ENCODE measurements at regions not wholly inside any gene's neighbourhood (a gene's known extent, or its start where the extent isn't known, plus 50 kb on each side); places are given as distances from the start of the nearest gene placed in this dataset.

DNA sequence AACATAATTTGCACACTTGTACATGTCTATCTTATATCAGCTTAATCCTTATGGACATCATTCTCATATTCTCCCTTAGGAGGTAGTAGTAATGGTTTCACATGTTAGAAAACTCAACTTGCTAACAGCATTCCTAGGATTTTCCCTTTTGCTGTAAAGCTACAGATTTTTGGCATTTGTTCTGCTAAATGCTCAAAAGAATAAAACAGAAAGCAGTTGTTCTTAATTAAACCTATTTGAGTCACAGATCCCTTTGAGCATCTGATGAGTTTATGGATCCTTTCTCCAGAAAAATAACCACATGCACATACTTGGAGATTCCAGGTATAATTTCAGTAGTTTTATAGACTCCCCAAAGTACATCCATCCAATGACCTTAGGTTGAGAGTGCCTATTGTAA is 122.9 kb upstream of the BET1 start:
- CTCF ChIA-PET = interaction anchor here (1.0 kb wide), 1 partner anchor 411 kb away, joined by 3 read pairs; no protein-coding TSS in a partner anchor
- DNase-seq (ENCODE audit: low read depth in 1 of 2, low spot score in 1 of 2) (no peak), FAIRE-seq (no peak), ATAC-seq (no peak)
- Histone ChIP-seq H3K4me3 (no peak overlapping the region), H3K4me2 (no peak overlapping the region), H3K4me1 (peaks cover 23% of the 10 kb centered on the region), H3K27ac (peak overlapping the region in 1 of 2 experiments; percentile 45; a peak in 1 of 6 replicates), H3K9me3 (no peaks in the 10 kb centered on the region; the same call in 2 of the 3 replicates)
- TF ChIP-seq RAD21 (conservative IDR thresholded peaks at IDR 0.05 in 1 of 2, IDR thresholded peaks at IDR 0.05 in 1 of 2) (no peak), NFE2L2 (conservative IDR thresholded peaks at IDR 0.05; ENCODE audit: low read length) (no peak), CHD2 (IDR thresholded peaks at IDR 0.05; ENCODE audit: low read length, partially characterized antibody) (no peak), BHLHE40 (IDR thresholded peaks at IDR 0.05; ENCODE audit: low read depth, low read length) (no peak), PHF8 (IDR thresholded peaks at IDR 0.05; ENCODE audit: borderline replicate concordance, low read depth) (no peak), MAFK (IDR thresholded peaks at IDR 0.05; ENCODE audit: partially characterized antibody) (no peak), HOXA7 (CRISPR knock-in tag; IDR thresholded peaks at IDR 0.05) (no peak), RCOR1 (IDR thresholded peaks at IDR 0.05; ENCODE audit: low read depth, low read length) (no peak)
- TF ChIP-seq, protein P1, sequence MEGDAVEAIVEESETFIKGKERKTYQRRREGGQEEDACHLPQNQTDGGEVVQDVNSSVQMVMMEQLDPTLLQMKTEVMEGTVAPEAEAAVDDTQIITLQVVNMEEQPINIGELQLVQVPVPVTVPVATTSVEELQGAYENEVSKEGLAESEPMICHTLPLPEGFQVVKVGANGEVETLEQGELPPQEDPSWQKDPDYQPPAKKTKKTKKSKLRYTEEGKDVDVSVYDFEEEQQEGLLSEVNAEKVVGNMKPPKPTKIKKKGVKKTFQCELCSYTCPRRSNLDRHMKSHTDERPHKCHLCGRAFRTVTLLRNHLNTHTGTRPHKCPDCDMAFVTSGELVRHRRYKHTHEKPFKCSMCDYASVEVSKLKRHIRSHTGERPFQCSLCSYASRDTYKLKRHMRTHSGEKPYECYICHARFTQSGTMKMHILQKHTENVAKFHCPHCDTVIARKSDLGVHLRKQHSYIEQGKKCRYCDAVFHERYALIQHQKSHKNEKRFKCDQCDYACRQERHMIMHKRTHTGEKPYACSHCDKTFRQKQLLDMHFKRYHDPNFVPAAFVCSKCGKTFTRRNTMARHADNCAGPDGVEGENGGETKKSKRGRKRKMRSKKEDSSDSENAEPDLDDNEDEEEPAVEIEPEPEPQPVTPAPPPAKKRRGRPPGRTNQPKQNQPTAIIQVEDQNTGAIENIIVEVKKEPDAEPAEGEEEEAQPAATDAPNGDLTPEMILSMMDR (IDR thresholded peaks at IDR 0.05) = no peak
- TF ChIP-seq, protein P2, sequence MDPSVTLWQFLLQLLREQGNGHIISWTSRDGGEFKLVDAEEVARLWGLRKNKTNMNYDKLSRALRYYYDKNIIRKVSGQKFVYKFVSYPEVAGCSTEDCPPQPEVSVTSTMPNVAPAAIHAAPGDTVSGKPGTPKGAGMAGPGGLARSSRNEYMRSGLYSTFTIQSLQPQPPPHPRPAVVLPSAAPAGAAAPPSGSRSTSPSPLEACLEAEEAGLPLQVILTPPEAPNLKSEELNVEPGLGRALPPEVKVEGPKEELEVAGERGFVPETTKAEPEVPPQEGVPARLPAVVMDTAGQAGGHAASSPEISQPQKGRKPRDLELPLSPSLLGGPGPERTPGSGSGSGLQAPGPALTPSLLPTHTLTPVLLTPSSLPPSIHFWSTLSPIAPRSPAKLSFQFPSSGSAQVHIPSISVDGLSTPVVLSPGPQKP (IDR thresholded peaks at IDR 0.05; ENCODE audit: low read depth, low read length) = no peak
- TF ChIP-seq, protein P3, sequence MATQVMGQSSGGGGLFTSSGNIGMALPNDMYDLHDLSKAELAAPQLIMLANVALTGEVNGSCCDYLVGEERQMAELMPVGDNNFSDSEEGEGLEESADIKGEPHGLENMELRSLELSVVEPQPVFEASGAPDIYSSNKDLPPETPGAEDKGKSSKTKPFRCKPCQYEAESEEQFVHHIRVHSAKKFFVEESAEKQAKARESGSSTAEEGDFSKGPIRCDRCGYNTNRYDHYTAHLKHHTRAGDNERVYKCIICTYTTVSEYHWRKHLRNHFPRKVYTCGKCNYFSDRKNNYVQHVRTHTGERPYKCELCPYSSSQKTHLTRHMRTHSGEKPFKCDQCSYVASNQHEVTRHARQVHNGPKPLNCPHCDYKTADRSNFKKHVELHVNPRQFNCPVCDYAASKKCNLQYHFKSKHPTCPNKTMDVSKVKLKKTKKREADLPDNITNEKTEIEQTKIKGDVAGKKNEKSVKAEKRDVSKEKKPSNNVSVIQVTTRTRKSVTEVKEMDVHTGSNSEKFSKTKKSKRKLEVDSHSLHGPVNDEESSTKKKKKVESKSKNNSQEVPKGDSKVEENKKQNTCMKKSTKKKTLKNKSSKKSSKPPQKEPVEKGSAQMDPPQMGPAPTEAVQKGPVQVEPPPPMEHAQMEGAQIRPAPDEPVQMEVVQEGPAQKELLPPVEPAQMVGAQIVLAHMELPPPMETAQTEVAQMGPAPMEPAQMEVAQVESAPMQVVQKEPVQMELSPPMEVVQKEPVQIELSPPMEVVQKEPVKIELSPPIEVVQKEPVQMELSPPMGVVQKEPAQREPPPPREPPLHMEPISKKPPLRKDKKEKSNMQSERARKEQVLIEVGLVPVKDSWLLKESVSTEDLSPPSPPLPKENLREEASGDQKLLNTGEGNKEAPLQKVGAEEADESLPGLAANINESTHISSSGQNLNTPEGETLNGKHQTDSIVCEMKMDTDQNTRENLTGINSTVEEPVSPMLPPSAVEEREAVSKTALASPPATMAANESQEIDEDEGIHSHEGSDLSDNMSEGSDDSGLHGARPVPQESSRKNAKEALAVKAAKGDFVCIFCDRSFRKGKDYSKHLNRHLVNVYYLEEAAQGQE (IDR thresholded peaks at IDR 0.05) = no peak
- TF ChIP-seq, protein P4, sequence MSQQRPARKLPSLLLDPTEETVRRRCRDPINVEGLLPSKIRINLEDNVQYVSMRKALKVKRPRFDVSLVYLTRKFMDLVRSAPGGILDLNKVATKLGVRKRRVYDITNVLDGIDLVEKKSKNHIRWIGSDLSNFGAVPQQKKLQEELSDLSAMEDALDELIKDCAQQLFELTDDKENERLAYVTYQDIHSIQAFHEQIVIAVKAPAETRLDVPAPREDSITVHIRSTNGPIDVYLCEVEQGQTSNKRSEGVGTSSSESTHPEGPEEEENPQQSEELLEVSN (IDR thresholded peaks at IDR 0.05; ENCODE audit: borderline replicate concordance, low read depth) = no peak
- POLR2A ChIA-PET = no interaction called here

DNA sequence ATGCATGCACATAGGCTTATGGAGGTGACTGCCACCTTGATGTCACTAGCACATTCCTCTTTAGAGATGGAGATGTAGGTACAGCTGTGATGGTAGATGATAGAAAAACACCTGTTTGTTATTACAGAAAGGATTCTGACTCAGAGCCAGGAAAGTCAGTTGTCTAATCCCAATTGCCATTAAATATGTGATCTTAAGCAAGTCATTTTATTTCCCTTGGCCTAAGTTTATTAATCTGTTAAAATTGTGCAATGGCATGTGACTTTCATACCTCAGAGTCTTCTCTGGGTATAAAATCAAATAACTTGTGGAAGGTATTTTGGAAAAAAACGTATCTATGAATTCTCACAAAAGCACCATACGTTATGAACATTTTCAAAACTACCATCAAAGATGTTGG is 123.9 kb upstream of the BET1 start:
- Histone ChIP-seq H3K4me3 (no peak overlapping the region), H3K9me3 (no peaks in the 10 kb centered on the region; the same call in 2 of the 3 replicates), H3K27ac (peak overlapping the region in 1 of 2 experiments; percentile 3; a peak in 1 of 6 replicates), H3K4me2 (no peak overlapping the region), H3K4me1 (peaks cover 23% of the 10 kb centered on the region)
- no peak for ATAC-seq
- no peak for FAIRE-seq
- 87% methylated on average over 2 of the region's 2 CpGs for WGBS (ENCODE audit: missing lambda C conversion rate)
- TF ChIP-seq CBX8 (IDR thresholded peaks at IDR 0.05) (no peak), POLR2AphosphoS2 (conservative IDR thresholded peaks at IDR 0.05; ENCODE audit: low read length) (no peak), KDM5A (IDR thresholded peaks at IDR 0.05) (no peak), FOSB (CRISPR knock-in tag; IDR thresholded peaks at IDR 0.05) (no peak), HOXB13 (CRISPR knock-in tag; IDR thresholded peaks at IDR 0.05; ENCODE audit: low read depth) (no peak), JUNB (IDR thresholded peaks at IDR 0.05) (no peak), NR3C1 (IDR thresholded peaks at IDR 0.05) (no peak), ZSCAN20 (CRISPR knock-in tag; IDR thresholded peaks at IDR 0.05) (no peak), GATA3 (IDR thresholded peaks at IDR 0.05; ENCODE audit: borderline replicate concordance) (no peak), ESRRA (IDR thresholded peaks at IDR 0.05; ENCODE audit: borderline replicate concordance, low read length) (no peak), HOXB5 (CRISPR knock-in tag; IDR thresholded peaks at IDR 0.05) (no peak)
- TF ChIP-seq, protein P5, sequence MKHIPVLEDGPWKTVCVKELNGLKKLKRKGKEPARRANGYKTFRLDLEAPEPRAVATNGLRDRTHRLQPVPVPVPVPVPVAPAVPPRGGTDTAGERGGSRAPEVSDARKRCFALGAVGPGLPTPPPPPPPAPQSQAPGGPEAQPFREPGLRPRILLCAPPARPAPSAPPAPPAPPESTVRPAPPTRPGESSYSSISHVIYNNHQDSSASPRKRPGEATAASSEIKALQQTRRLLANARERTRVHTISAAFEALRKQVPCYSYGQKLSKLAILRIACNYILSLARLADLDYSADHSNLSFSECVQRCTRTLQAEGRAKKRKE (CRISPR knock-in tag; IDR thresholded peaks at IDR 0.05; ENCODE audit: low read depth) = no peak
- no peak for DNase-seq (ENCODE audit: low read depth in 1 of 2, low spot score in 1 of 2)
- POLR2A ChIA-PET = no interaction called here
- CTCF ChIA-PET = no interaction called here
